ENCODE measurements at regions not wholly inside any gene's neighbourhood (a gene's known extent, or its start where the extent isn't known, plus 50 kb on each side); places are given as distances from the start of the nearest gene placed in this dataset.

DNA sequence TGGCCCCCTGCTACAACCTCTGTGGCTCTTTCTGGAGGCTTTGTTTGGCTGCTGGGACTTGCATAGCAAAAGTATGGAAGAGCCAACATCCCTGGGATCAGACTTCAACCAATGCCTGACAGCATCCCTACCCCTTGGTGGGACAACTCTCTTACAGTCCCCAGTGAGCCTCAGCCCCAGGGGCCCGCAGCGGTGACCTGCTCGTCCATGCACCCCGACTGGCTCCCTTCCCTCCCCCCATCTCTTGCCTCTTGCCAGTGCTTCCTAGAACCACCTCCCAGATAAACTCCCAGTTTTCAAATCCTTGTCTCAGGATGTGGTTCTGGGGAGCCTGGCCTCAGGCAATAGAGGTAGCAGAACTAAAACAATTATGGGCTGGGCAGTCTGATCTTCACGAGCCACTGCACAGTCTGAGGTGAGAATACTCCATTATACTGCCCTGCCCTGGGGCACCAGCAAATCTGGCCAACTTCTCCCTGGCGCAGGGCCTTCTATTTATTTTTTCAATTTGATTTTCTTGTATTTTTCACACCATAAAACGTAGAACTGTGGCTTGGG lies 86.6 kb upstream of the BRD7 start:
- Histone ChIP-seq H3K4me3 (no peak overlapping the region), H3K9me3 (no peaks in the 10 kb centered on the region), H3K36me3 (ENCODE audit: low read depth) (no peaks in the 10 kb centered on the region), H3K4me1 (ENCODE audit: low read depth) (no peaks in the 10 kb centered on the region)
- DNase-seq (no peak), ATAC-seq (no peak)
- TF ChIP-seq, protein P1, sequence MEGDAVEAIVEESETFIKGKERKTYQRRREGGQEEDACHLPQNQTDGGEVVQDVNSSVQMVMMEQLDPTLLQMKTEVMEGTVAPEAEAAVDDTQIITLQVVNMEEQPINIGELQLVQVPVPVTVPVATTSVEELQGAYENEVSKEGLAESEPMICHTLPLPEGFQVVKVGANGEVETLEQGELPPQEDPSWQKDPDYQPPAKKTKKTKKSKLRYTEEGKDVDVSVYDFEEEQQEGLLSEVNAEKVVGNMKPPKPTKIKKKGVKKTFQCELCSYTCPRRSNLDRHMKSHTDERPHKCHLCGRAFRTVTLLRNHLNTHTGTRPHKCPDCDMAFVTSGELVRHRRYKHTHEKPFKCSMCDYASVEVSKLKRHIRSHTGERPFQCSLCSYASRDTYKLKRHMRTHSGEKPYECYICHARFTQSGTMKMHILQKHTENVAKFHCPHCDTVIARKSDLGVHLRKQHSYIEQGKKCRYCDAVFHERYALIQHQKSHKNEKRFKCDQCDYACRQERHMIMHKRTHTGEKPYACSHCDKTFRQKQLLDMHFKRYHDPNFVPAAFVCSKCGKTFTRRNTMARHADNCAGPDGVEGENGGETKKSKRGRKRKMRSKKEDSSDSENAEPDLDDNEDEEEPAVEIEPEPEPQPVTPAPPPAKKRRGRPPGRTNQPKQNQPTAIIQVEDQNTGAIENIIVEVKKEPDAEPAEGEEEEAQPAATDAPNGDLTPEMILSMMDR (IDR thresholded peaks at IDR 0.05), result no peak
- intact Hi-C loops (cut with DNase I, micrococcal nuclease), result no loop called here

DNA sequence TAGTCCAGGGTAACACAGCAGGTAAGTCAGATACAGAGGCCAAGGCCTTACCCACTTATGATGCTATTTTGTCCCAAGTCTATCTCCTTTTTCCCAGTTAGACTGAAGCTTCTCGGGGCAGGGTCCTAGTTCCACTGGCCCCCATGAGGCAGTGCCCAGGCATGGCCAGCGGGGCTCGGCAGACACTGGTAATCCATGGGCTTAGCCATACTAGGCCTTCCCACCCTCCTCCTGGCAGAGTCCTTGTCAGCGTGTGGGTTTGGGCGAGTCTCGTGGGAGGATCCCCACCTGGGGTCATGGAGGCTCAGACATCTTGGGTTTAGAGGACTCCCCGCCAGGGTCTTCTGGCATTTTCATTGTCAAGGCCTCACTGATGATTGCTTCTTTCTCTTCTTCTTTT lies 84.7 kb upstream of the BRD7 start:
- H3K4me3 ChIP-seq, result no peak overlapping the region
- H3K9me3 ChIP-seq, result no peaks in the 10 kb centered on the region
- ATAC-seq, result no peak
- H3K4me1 ChIP-seq (ENCODE audit: low read depth), result no peaks in the 10 kb centered on the region
- intact Hi-C loops (cut with DNase I, micrococcal nuclease), result no loop called here
- DNase-seq, result no peak
- TF ChIP-seq, protein P1 (IDR thresholded peaks at IDR 0.05), result no peak
- no peaks in the 10 kb centered on the region for H3K36me3 ChIP-seq (ENCODE audit: low read depth)

DNA sequence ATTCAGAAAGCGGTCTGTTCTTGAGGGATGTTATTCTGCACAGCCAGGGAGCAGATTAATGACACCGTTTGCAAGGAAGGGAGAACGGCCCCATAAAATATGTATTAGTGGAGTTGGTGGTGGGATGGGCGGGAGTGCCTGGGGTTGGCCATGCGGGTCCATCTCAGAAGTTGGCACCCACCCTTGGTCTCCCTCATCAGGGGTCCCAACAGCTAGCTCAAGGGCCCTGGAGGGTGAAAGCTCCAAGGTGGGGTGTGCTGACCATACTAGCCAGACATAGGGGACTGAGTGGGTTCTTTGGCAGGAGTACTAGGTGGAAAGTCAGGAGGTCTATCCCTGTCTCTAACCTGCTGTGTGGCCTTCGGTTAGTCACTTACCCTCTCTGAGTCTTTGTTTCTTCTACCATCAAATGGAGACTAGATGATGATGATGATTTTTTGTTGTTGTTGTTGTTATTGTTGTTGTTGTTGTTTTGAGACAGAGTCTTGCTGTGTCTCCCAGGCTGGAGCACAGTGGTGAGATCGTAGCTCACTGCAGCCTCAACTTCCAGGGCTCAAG lies 83.2 kb upstream of the BRD7 start:
- ATAC-seq, result no peak
- TF ChIP-seq, protein P1 (IDR thresholded peaks at IDR 0.05), result no peak
- Histone ChIP-seq H3K4me1 (ENCODE audit: low read depth) (no peaks in the 10 kb centered on the region), H3K4me3 (no peak overlapping the region), H3K36me3 (ENCODE audit: low read depth) (no peaks in the 10 kb centered on the region), H3K9me3 (no peaks in the 10 kb centered on the region)
- intact Hi-C loops (cut with DNase I, micrococcal nuclease), result no loop called here
- no peak for DNase-seq

DNA sequence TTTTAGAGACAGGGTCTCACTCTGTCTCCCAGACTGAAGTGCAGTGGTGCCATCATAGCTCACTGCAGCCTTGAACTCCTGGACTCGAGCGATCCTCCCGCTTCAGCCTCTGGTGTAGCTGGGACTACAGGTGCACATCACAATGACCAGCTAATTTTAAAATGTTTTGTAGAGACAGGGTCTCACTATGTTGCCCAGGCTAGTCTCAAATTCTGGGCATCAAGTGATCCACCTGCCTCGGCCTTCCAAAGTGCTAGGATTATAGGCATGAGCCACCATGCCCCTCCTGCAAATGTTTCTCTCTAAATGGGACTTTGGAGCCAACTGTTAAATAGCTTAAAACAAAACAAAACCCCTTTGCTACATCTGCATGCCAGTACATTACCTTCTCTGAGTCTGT lies 82.2 kb upstream of the BRD7 start:
- ATAC-seq, result no peak
- no peak overlapping the region for H3K4me3 ChIP-seq
- no peak for DNase-seq
- H3K4me1 ChIP-seq (ENCODE audit: low read depth), result no peaks in the 10 kb centered on the region
- TF ChIP-seq, protein P1 (IDR thresholded peaks at IDR 0.05), result no peak
- no peaks in the 10 kb centered on the region for H3K9me3 ChIP-seq
- H3K36me3 ChIP-seq (ENCODE audit: low read depth), result no peaks in the 10 kb centered on the region
- intact Hi-C loops (cut with DNase I, micrococcal nuclease), result no loop called here

DNA sequence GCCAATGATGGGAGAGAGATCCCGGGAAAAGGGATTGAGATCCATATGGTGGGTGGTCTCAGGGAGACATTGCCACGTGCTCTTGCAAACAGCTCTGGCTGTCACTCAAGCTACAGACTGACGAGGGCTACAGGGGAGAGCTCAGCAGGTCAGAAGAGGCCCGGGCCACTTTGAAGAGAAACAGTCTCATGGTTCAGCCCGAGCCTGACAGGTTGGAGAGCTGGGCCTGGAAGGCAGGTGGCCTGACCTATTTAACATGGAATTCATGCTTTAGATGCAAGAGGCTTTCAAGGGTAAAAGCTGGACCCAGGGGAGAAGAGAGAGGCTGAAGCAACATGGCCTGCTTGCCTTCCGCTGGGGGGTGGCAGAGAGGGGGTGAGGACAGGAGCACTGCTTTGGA lies 81.0 kb upstream of the BRD7 start:
- no peak for ATAC-seq
- no peaks in the 10 kb centered on the region for H3K9me3 ChIP-seq
- H3K4me1 ChIP-seq (ENCODE audit: low read depth), result no peaks in the 10 kb centered on the region
- H3K36me3 ChIP-seq (ENCODE audit: low read depth), result no peaks in the 10 kb centered on the region
- no peak overlapping the region for H3K4me3 ChIP-seq
- TF ChIP-seq, protein P1 (IDR thresholded peaks at IDR 0.05), result no peak
- intact Hi-C loops (cut with DNase I, micrococcal nuclease), result no loop called here
- no peak for DNase-seq

DNA sequence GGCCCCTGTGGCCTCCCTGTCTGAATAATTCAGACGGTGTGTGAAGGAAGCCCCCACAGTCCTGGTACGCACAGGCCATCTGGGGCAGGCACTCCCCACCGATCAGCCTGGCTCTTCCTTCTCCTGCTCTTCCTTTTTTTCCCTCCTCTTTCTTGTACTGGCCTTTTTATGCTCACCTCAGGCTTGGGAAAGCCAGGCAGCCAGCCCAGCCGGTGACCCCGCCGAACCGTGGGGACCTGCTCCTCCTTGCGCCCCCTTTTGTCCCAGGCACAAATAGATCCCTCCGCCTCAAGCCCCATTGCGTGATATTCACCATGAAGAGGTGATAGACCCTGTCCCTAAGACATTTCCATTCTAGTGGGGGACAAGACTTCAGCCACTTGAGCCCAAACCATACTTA lies 80.2 kb upstream of the BRD7 start:
- DNase-seq (no peak), ATAC-seq (no peak)
- intact Hi-C loops (cut with DNase I, micrococcal nuclease), result no loop called here

More for the DNA sequence above, 80.2 kb upstream of the BRD7 start:
- Histone ChIP-seq H3K4me1 (ENCODE audit: low read depth) (no peaks in the 10 kb centered on the region), H3K4me3 (no peak overlapping the region), H3K36me3 (ENCODE audit: low read depth) (no peaks in the 10 kb centered on the region), H3K9me3 (no peaks in the 10 kb centered on the region)
- TF ChIP-seq, protein P1 (IDR thresholded peaks at IDR 0.05), result no peak

Measured in mucosa of descending colon (tissue), 3 donors.